Hematopoietic multipotent progenitor cell treated with erythropoietin and hydrocortisone succinate and interleukin-3 and kit ligand, for 17 days (in vitro differentiated cells): ENCODE measurements at regions not wholly inside any gene's neighbourhood (a gene's known extent, or its start where the extent isn't known, plus 50 kb on each side); places are given as distances from the start of the nearest gene placed in this dataset.

Experiments used
- DNase-seq: peaks from one replicate; pipeline ENCODE4 v3.0.0-alpha.2; 2015; ENCODE audit warnings: low spot score

DNA sequence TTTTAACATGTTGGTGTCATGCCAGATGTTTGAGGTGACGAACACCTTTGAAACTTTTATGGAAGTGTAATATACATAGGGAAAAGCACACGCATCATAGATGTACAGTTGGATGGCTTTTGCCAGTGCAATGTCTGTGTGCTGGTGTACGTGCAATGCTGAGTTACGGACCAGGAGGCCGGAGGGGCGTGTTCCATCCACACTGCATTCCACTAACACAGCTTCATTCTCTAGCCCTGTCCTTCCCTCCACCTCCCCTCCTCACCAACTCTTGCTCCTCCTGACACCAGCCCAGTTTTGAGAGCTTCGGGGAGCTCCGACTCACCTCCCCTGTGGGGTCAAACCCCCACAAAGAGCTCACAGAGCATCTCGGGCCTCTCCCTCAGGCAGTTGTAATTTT, 358.8 kb downstream of the C16orf95 start:
- no peak for DNase-seq

GRCh38 chr16:86959091-86959651, 358.0 kb downstream of the C16orf95 start:
- no peak for DNase-seq

DNA sequence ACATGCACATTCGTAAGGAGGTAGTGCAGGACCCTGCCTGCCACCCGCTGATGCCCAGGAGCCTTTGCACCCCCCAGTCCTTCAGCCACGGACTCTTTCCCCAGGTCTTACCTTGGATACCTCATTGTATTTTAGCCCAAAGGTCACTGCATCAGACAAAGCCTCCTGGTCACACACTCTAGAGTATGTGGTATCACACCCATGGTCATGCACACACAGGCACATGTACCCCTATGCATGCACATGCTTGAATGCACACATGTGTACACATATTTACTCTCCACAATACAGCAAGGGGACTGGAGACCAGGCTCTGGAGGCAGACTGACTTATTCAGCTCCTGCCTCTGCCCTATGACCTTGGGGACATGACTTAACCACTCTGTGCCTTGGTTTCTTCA, 357.5 kb downstream of the C16orf95 start:
- no peak for DNase-seq

DNA sequence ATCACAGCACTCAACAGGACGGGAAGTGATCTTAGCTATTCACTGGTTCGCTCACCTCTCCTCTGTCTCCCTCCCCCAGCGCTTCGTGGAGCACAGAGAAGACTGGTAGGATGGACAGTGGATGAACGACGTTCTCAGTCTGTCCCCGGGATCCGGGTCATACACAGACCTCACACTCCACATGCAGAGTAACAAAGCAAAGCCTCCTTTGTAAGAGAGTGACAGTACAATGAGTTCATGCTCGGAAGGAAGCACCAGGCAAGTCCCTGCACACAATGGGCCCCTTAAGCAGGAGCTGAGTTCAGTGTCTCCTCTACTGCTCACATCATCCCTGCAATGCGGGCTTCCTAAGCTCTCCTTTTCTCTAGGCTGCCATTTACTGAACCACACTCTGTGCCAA, 356.9 kb downstream of the C16orf95 start:
- DNase-seq: no peak

GRCh38 chr16:86961171-86961601, 356.0 kb downstream of the C16orf95 start:
- no peak for DNase-seq

DNA sequence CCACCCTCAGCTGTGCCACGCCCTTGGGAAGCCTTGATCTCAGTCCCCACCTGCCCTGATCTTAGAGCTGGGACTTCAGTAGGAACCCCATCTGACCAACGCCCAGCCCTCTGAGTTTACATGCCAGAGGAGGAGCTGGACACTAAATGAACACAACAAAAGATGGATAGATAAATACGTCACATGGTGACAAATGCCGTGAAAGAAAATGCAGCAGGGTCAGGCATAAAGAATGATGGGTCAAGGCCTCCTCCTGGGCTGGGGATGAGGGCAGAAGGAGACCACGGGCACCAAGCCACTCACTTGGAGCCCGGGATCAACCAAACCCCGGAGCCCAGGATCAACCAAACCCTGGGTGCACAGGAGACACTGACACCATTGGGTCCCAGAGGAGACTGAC, 354.9 kb downstream of the C16orf95 start:
- DNase-seq: no peak

- no peak for DNase-seq
Observed at GRCh38 chr16:86962913-86963312, 354.3 kb downstream of the C16orf95 start.

GRCh38 chr16:86963600-86964575, 353.3 kb downstream of the C16orf95 start:
- no peak for DNase-seq

GRCh38 chr16:86964796-86965241, 352.4 kb downstream of the C16orf95 start:
- DNase-seq: no peak

GRCh38 chr16:86965331-86965730, 351.9 kb downstream of the C16orf95 start:
- DNase-seq: no peak

- no peak for DNase-seq
Observed at GRCh38 chr16:86965840-86966550, 351.2 kb downstream of the C16orf95 start.

- no peak for DNase-seq
Observed at GRCh38 chr16:86966777-86967176, 350.4 kb downstream of the C16orf95 start.

- DNase-seq: no peak
Observed at GRCh38 chr16:86968866-86969265, 348.3 kb downstream of the C16orf95 start.

DNA sequence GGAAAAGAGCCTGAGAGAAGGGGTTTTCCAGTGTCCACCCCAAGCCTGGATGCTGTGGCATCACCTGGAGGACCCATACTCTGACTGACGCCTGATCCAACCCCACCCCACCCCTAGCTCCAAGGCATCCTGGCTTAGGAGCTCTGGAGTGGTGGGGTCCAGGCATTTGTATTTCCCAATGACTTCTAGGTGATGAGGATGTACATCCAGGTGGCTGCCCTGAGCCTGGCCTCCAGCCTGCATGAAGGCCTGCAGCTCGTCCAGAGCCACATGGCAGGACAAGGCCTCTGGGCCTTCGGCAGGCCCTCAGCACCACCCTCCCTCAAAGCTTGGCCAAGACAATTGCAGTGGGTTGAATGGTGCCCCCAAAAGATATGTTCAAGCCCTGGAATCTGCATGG, 347.5 kb downstream of the C16orf95 start:
- DNase-seq: no peak

- no peak for DNase-seq
Observed at GRCh38 chr16:86970279-86970678, 346.9 kb downstream of the C16orf95 start.

DNA sequence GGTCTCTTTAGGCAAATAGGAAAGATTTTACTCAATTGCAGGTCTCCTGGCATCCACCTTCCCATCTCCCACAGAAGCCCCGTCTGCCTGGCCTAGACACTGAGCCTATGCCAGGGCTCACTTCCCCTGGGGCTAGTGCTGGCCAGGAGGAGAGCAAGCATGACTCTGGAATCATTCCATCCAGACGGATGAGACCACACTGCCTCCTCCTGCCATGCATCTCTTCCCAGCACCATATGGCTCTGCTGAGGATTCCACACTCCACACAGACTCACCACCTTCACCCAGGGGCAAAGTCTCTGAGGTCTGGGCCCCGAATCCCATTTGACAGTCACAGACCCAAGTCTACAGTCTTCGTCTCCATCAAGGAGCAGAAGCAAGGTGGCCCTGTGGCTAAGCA, 346.5 kb downstream of the C16orf95 start:
- DNase-seq: no peak

GRCh38 chr16:86971251-86971650, 345.9 kb downstream of the C16orf95 start:
- no peak for DNase-seq

DNA sequence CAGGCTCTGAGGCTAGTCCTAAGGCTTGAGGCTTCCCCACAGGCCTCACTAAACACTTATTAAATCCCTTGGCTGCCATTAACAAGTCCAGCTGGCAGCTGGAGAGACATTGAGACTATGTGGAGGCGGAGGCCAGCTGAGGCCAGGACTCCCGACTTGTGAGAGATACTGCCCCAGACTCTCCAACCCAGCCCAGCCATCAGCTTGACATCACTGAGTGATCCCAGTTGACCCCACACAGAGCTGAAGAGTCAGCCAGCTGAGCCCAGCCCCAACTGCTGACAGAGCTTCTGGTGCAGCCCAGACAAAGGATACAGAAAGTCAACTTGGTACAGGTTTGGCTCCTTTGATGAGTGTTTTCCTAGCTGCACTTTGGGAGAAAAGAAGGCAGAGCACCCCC, 343.1 kb downstream of the C16orf95 start:
- no peak for DNase-seq

DNA sequence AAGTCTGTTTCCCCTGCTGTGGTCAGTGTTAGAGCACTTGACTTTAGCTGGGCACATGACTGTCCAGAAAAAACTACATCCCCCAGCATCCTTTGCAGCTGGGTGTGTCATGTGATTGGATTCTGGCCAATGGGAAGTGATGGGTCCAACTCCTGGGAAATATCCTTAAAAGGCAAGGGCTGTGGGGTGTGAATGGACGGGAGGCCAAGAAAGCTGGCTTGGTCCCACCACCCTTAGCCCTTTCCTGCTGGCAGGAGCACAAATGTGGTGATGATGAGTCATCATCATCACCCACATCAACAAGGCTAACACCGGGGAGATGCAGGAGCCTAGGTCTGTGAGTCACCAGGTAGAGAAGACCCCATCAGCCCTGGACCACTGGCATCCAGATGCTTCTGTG, 341.7 kb downstream of the C16orf95 start:
- DNase-seq: peak; percentile 9

DNA sequence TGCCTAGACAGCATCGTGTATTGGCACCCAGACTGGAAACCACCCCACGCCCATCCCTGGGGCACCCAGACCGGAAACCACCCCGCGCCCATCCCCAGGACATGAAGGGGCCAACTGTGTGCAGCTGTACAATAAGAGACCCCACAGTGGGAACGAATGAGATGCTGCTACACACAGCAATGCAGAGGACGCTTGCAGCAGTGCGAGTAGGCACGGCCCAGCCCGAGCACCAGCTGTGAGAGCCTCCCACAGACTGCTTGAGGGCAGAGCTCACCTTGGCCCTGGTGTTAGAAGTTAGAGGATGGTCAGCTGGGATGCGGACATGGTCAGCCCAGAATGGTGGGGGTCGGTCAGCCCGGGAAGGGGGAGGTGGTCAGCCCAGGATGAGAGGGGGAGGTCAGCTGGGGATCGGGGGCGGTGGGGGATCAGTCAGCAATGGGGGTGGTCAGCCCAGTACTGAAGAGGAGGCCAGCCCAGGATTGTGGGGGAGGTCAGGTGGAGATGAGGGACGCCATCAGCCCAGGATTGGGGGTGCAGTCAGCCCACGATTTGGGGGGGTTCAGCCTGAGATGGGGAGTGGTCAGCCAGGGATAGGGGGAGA, 340.0 kb downstream of the C16orf95 start:
- DNase-seq: no peak

- no peak for DNase-seq
Observed at GRCh38 chr16:86978445-86979030, 338.7 kb downstream of the C16orf95 start.

DNA sequence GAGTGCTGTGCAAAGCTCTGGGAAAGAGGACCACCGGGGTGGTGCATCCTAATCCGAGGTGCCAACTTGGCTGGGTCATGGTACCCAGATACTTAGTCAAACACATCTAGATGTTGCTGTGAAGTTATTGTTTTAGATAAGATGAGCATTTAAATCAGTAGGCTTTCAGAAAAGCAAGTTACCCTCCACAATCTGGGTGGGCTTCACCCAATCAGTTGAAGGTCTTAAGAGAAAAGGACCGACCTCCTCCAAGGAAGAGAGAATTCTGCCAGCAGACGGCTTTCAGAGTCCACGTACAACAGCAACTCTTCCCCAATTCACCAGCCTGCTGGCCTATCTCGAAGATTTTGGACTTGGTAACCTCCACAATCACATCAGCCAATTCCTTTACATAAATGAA, 338.1 kb downstream of the C16orf95 start:
- DNase-seq: no peak
